GM18909 (cell line): ENCODE measurements at regions not wholly inside any gene's neighbourhood (a gene's known extent, or its start where the extent isn't known, plus 50 kb on each side); places are given as distances from the start of the nearest gene placed in this dataset.

ENCODE experiments used
- ATAC-seq: cut with Tn5 transposase; IDR thresholded peaks from one replicate; pipeline ENCODE4 v1.9.1; 2021; ENCODE audit warnings: mild to moderate bottlenecking; ENCODE audit not compliant: unreplicated experiment, poor library complexity

DNA sequence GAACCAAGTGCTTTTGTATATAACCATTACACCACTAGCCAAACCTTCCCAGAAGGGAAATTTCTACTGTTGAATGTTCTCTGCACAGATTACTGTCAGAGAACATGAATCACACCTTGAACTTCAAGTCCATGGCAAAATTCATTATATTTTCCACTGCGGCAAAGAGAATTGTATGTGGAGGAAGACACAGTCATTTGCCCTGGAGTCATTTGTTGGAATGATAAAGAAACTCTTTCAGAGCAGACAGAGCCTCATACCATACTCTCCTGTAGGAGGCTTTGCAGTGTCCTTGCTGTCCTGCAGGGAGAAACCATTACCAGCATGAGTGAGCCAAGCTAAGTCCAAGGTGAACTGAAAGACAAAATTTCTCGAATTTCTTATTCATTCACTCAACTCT, 369.0 kb downstream of the ARHGEF28 start:
- no peak for ATAC-seq
